Sigmoid colon (tissue), 4 donors: ENCODE measurements at regions not wholly inside any gene's neighbourhood (a gene's known extent, or its start where the extent isn't known, plus 50 kb on each side); places are given as distances from the start of the nearest gene placed in this dataset.

Source experiments
- EP300 ChIP-seq, 4 donors: sonication (generic); formaldehyde crosslinking; IDR thresholded peaks; one replicate each; pipeline ENCODE4 v1.6.1; 2017; ENCODE audit warnings: antibody characterized with exemption in 4 of 4
- POLR2A ChIP-seq, 2 donors: fragments of 450-650 bp; IDR thresholded peaks; one replicate each; pipeline ENCODE4 v1.6.1; 2016; ENCODE audit warnings: antibody characterized with exemption in 2 of 2, mild to moderate bottlenecking in 2 of 2, moderate library complexity in 2 of 2
- POLR2AphosphoS5 ChIP-seq, 4 donors: sonication (generic); formaldehyde crosslinking; IDR thresholded peaks; one replicate each; pipeline ENCODE4 v1.6.1; 2017; ENCODE audit warnings: antibody characterized with exemption in 4 of 4
- TF ChIP-seq, protein P1 (sequence below), 4 experiments: fragments of 450-650 bp in 3 of 4; fragments of 200-600 bp in 1 of 4; IDR thresholded peaks; one replicate each; pipeline ENCODE4 v1.5.1; 2016 to 2019; ENCODE audit warnings: antibody characterized with exemption in 4 of 4, mild to moderate bottlenecking in 3 of 4, moderate library complexity in 2 of 4

DNA sequence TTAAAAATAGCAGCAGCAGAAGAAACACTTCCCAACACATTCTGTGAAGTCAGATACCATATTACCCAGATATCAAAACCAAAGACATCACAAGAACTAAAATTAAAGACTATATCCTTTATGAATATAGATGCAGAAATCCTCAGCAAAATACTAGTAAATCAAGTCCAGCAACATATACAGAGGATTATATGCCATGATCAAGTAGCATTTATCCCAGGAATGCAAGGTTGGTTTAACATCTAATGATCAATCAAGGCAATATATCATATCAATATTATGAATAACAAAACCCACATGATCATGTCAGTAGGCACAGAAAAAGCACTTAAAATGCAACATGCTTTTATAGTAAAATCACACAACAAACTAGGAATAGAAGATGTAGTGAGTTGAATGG, 88.1 kb downstream of the RPS24 start:
- TF ChIP-seq, protein P1, sequence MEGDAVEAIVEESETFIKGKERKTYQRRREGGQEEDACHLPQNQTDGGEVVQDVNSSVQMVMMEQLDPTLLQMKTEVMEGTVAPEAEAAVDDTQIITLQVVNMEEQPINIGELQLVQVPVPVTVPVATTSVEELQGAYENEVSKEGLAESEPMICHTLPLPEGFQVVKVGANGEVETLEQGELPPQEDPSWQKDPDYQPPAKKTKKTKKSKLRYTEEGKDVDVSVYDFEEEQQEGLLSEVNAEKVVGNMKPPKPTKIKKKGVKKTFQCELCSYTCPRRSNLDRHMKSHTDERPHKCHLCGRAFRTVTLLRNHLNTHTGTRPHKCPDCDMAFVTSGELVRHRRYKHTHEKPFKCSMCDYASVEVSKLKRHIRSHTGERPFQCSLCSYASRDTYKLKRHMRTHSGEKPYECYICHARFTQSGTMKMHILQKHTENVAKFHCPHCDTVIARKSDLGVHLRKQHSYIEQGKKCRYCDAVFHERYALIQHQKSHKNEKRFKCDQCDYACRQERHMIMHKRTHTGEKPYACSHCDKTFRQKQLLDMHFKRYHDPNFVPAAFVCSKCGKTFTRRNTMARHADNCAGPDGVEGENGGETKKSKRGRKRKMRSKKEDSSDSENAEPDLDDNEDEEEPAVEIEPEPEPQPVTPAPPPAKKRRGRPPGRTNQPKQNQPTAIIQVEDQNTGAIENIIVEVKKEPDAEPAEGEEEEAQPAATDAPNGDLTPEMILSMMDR (IDR thresholded peaks at IDR 0.05) = no peak
- TF ChIP-seq POLR2A (IDR thresholded peaks at IDR 0.05) (no peak), POLR2AphosphoS5 (IDR thresholded peaks at IDR 0.05) (no peak), EP300 (IDR thresholded peaks at IDR 0.05) (no peak)
